ENCODE measurements at regions not wholly inside any gene's neighbourhood (a gene's known extent, or its start where the extent isn't known, plus 50 kb on each side); places are given as distances from the start of the nearest gene placed in this dataset.
"Not testable (repeated sequence)": the region's sequence is repeated elsewhere in the genome, so short reads cannot be mapped to it uniquely, and the experiment has no call there.

DNA sequence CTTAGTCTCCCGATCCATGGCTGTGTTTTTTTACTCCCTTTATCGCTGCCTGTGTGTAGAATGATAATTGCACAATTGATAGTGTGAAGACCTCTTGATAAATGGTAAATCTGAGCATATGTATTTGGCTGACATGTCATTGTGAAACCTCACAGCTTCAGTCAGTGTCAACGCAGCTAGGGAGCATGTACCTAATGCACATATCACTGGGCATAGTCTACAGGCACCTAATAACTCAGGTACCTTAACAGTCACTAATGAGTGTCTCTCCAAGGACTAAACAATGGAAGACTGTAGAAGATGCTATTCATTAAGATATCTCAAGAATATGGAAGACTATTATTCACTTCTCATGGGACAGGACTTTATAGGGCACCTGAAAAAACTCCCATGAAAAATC, 101.0 kb upstream of the PTPN20 start:
- not testable (repeated sequence) for DNase-seq

DNA sequence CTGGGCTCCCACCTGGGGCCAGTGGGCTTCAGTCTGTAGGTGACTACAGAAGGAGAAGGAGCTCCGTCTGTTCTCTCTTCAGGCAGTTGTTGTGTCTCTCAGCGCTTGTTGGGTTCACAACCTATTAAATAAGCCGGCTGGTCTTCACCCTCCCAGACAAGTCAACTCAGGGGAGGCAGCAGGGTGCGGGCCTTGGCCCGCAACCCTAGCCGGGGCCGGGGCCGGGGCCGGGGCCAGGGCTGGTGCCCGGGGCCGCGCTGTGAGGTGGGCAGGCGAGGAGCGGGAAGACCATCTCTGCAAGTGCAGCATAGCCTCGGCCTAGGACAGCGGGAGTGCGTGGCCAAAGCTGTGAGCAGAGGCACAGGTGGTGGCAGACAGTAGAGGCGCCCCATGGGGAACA, 95.1 kb upstream of the PTPN20 start:
- DNase-seq: not testable (repeated sequence)

DNA sequence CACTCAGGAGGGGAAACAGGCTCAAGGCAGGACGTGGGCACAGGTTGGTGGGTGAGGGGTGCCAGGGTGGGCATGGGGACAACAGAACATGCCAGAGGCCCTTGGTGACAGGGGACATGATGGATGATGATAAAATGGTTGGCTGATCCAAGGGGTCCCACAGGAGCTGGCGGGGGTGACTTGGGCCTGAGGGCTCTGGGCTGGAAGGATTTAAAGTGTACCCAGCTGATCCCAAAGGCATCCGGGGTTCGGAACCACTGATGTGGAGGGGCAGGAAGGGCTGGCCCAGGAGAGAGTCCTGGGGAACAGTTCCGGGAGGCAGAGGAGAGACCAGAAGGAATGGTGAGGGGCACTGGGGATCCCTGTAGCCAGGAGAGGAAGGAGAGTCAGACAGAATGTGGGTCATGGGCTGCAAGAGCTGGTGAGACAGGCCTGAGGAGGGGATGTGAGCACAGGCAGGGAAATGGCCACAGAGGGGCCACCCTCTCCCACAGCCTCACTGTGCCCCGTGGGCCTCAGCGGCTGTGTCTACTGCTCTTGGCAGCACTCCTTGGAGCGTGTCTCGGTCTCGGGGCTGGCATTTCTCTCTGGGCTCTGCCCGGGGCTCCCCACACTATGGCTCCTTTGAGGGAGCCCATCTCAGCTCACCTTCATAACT, 70.7 kb upstream of the PTPN20 start:
- not testable (repeated sequence) for DNase-seq

DNA sequence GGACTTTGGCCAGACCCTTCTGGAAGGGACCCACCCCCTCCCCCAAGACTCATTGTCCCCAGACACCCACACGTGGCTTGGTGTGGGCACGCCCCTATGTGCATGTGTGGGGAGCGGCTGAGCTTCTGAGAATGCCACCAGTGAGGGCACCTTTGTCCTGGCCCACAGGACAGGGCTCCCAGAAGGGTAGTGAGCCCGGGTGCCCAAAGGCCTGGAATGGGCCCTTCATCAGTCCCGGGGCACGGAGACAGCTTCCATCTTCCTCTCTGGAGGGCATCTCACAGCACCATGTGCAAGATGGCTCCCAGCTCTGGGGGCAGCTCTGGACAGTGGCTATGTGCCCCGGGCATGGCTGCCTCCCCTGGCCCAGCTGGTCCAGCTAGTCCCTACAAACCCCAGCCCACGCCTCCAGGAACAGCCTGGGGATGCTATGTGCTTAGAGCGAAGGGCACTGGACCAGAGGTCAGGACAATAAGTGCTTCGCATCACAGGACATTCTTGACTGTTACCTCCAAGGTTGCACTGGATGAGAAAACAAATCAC, 70.1 kb upstream of the PTPN20 start:
- not testable (repeated sequence) for DNase-seq

DNA sequence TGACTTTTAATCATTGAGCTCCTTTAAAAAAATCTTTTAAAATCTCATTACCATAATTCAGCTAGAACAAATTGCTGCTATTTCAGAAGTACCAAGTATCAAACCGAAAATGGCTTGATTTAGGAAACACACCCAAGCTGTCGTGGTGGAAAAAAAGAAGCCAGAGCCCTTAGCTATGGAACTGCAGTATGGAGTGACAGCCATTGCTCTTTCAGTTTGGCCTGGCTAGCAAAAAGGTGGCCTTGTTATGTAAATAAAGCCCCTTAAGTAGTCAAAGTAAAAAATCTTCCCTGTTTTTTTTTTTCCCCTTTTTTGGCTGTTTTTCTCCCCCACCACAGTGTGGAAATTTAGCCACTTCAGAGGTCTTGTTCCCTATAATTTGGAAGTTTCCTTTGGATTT, 66.0 kb upstream of the PTPN20 start:
- DNase-seq: not testable (repeated sequence)

DNA sequence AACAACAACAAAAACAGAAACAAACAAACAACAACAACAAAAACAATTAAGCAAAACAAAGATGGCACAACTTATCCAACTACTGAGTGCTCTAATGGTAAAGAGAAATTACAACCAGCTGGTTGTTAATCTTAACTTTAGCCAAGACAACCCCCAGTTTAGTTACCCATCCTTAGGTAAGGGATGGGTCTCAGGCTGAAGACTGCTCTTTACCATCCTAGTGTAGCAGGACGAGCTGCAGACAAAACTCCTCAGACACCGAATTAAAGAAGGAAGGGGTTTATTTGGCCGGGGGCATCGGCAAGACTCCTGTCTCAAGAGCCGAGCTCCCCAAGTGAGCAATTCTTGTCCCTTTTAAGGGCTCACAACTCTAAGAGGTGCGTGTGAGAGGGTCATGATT, 65.6 kb upstream of the PTPN20 start:
- not testable (repeated sequence) for DNase-seq

DNA sequence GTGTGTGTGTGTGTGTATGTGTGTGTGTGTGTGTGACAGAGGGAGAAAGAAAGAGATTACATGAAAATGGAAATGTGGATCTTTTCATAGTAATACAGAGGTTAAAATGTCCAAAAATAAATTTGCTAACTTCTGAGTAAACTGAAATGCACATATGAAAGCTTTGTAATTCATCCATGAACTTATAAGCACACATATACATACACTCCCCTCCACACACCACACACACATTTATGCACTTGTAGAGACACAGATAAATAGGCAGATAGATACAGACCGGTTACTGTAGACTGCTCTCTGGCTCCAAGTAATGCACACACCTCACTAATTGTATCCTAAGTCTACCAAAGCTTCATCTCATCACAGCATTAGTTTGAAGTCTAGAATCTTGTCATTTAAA, 50.5 kb upstream of the PTPN20 start:
- DNase-seq: not testable (repeated sequence)
